SK-N-SH (cell line): ENCODE measurements at regions not wholly inside any gene's neighbourhood (a gene's known extent, or its start where the extent isn't known, plus 50 kb on each side); places are given as distances from the start of the nearest gene placed in this dataset.
A peak's percentile ranks its signal among the peaks of the same experiment; 100 is the strongest.

Experiments used
- CTCF ChIA-PET: fragments of 300-600, 350-600 bp; formaldehyde crosslinking; extraction: SDS; loops from one replicate; lab custom pipeline; 2021; lab: Yijun Ruan, JAX
- POLR2A ChIA-PET: fragments of 350-600 bp; sonication (Branson Sonifier 250); formaldehyde crosslinking; extraction: SDS; loops from one replicate; lab custom pipeline; 2020; ENCODE audit warnings: antibody characterized with exemption, inconsistent platforms; lab: Yijun Ruan, JAX
- DNase-seq: peaks from one replicate; pipeline ENCODE4 v3.0.0; 2012
- H2AFZ ChIP-seq: fragments of 200-600 bp; sonication (generic); 2 replicates; pipeline ENCODE4 v1.8.1; 2016; ENCODE audit warnings: antibody characterized with exemption, mild to moderate bottlenecking, low read depth
- H3F3A ChIP-seq: fragments of 200-600 bp; sonication (generic); replicated peaks from 2 replicates; pipeline ENCODE3; 2016; ENCODE audit warnings: antibody characterized with exemption, mild to moderate bottlenecking; ENCODE audit not compliant: insufficient read depth
- H3K27ac ChIP-seq, 2 experiments: fragments of 200-500 bp in 1 of 2; fragments of 200-600 bp in 1 of 2; sonication (Bioruptor generic) in 1 of 2; sonication (generic), shearing (Covaris generic) in 1 of 2; 2 replicates each; pipeline versions ENCODE4 v1.5.1 to v1.6.1; 2014 to 2016; ENCODE audit warnings: low read depth in 2 of 2, inconsistent platforms in 1 of 2, low read length in 1 of 2, mild to moderate bottlenecking in 1 of 2, mixed read lengths in 1 of 2
- H3K27me3 ChIP-seq: fragments of 200-600 bp; sonication (generic), shearing (Covaris generic); 2 replicates; pipeline ENCODE4 v1.6.1; 2016; ENCODE audit warnings: mixed run types; ENCODE audit not compliant: insufficient read depth
- H3K36me3 ChIP-seq, 2 experiments: fragments of 200-500 bp in 1 of 2; fragments of 200-600 bp in 1 of 2; sonication (Bioruptor generic) in 1 of 2; sonication (generic) in 1 of 2; replicated peaks in 1 of 2; 2 replicates each; pipeline versions ENCODE3 to v1.5.1; 2014 to 2016; ENCODE audit warnings: low read length in 1 of 2, mild to moderate bottlenecking in 1 of 2; ENCODE audit not compliant: insufficient read depth in 2 of 2, control insufficient read depth in 1 of 2
- H3K4me1 ChIP-seq, 2 experiments: fragments of 200-500 bp in 1 of 2; fragments of 200-600 bp in 1 of 2; sonication (Bioruptor generic) in 1 of 2; sonication (generic), shearing (Covaris generic) in 1 of 2; 2 replicates each; pipeline versions ENCODE4 v1.5.1 to v1.6.1; 2014 to 2016; ENCODE audit warnings: low read depth in 1 of 2, low read length in 1 of 2, mixed run types in 1 of 2; ENCODE audit not compliant: insufficient read depth in 2 of 2, control insufficient read depth in 1 of 2
- H3K4me2 ChIP-seq: fragments of 200-600 bp; sonication (generic), shearing (Covaris generic); 2 replicates; pipeline ENCODE4 v1.6.1; 2017; ENCODE audit warnings: mixed run types
- H3K4me3 ChIP-seq, 2 experiments: fragments of 200-500 bp in 1 of 2; fragments of 200-600 bp in 1 of 2; sonication (Bioruptor generic) in 1 of 2; sonication (generic), shearing (Covaris generic) in 1 of 2; 2 replicates each; pipeline versions ENCODE4 v1.5.1 to v1.8.1; 2014 to 2016; ENCODE audit warnings: low read depth in 2 of 2, inconsistent platforms in 1 of 2, low read length in 1 of 2, mild to moderate bottlenecking in 1 of 2, mixed read lengths in 1 of 2, moderate library complexity in 1 of 2
- H3K79me2 ChIP-seq: fragments of 200-600 bp; sonication (generic); 2 replicates; pipeline ENCODE4 v1.8.1; 2017; ENCODE audit warnings: mild to moderate bottlenecking; ENCODE audit not compliant: insufficient read depth
- H3K9ac ChIP-seq: fragments of 200-600 bp; sonication (generic); 2 replicates; pipeline ENCODE4 v1.6.1; 2017; ENCODE audit warnings: mixed run types
- H3K9me2 ChIP-seq: fragments of 200-600 bp; sonication (generic); 2 replicates; pipeline ENCODE4 v1.6.1; 2017; ENCODE audit warnings: mixed run types
- H3K9me3 ChIP-seq: fragments of 200-600 bp; sonication (generic); 2 replicates; pipeline ENCODE4 v1.6.1; 2017; ENCODE audit warnings: mixed run types, mild to moderate bottlenecking, moderate library complexity
- H4K20me1 ChIP-seq: fragments of 200-600 bp; sonication (generic); 2 replicates; pipeline ENCODE4 v1.6.1; 2017; ENCODE audit warnings: mild to moderate bottlenecking, mixed run types; ENCODE audit not compliant: insufficient read depth
- CTCF ChIP-seq: fragments of 200-600 bp; sonication (generic); IDR thresholded peaks from 2 replicates; pipeline ENCODE4 v1.6.1; 2017; ENCODE audit warnings: antibody characterized with exemption, mild to moderate bottlenecking, moderate library complexity
- EZH2phosphoT487 ChIP-seq: fragments of 200-600 bp; sonication (generic); IDR thresholded peaks from 2 replicates; pipeline ENCODE4 v1.6.1; 2017; ENCODE audit warnings: low read depth, mixed run types, mild to moderate bottlenecking, antibody characterized with exemption, moderate library complexity, borderline replicate concordance
- FOXM1 ChIP-seq: IDR thresholded peaks from 2 replicates; pipeline ENCODE4 v1.4.0; 2012; ENCODE audit warnings: low read depth, mild to moderate bottlenecking
- NRF1 ChIP-seq: IDR thresholded peaks from 2 replicates; pipeline ENCODE4 v1.6.1; 2012; ENCODE audit warnings: low read depth, mild to moderate bottlenecking, low read length
- RAD21 ChIP-seq: IDR thresholded peaks from 2 replicates; pipeline ENCODE4 v1.6.1; 2012; ENCODE audit warnings: mild to moderate bottlenecking, low read length
- SMC3 ChIP-seq: IDR thresholded peaks from 2 replicates; pipeline ENCODE4 v1.6.1; 2012; ENCODE audit warnings: low read depth, low read length, improper control_type of control experiment
- YY1 ChIP-seq: IDR thresholded peaks from 2 replicates; pipeline ENCODE4 v1.4.0; 2012; ENCODE audit warnings: low read depth, mild to moderate bottlenecking
- WGBS: methylation state at CpG from one replicate; pipeline ENCODE4 v1.1.6; 2017; ENCODE audit warnings: low lambda C conversion rate; 5-methylcytosine and 5-hydroxymethylcytosine counted together

GRCh38 chr6:40894962-40895799, 143.8 kb downstream of the UNC5CL start:
- Histone ChIP-seq H3K4me3 (no peak overlapping the region), H3K27ac (no peak overlapping the region), H3K9me2 (no peaks in the 10 kb centered on the region), H3K4me2 (no peak overlapping the region), H4K20me1 (no peaks in the 10 kb centered on the region), H3K9me3 (no peaks in the 10 kb centered on the region), H3K9ac (no peak overlapping the region), H2AFZ (peak overlapping the region; percentile 24; the same call in 1 of the 2 replicates), H3F3A (no peaks in the 10 kb centered on the region), H3K36me3 (no peaks in the 10 kb centered on the region), H3K4me1 (peaks cover 0 to 6% of the 10 kb centered on the region in 2 experiments; a peak in 1 of 4 replicates), H3K27me3 (no peaks in the 10 kb centered on the region), H3K79me2 (no peaks in the 10 kb centered on the region)
- DNase-seq, result peak; percentile 36
- 76% methylated on average over 12 of the region's 14 CpGs for WGBS
- TF ChIP-seq SMC3, result peak; percentile 70
- TF ChIP-seq FOXM1, result no peak
- peak; percentile 54 for TF ChIP-seq RAD21
- TF ChIP-seq CTCF, result peak; percentile 68
- POLR2A ChIA-PET, result no interaction called here
- CTCF ChIA-PET, result interaction anchor here (0.7 to 3.6 kb wide), 7 partner anchors 8 to 1533 kb away, joined by 3 to 26 read pairs (median 3); no protein-coding TSS in a partner anchor

- Histone ChIP-seq H3K4me2 (no peak overlapping the region), H3K9me3 (no peaks in the 10 kb centered on the region), H4K20me1 (no peaks in the 10 kb centered on the region), H3K9me2 (no peaks in the 10 kb centered on the region), H3K4me3 (no peak overlapping the region), H3F3A (no peaks in the 10 kb centered on the region), H3K27me3 (no peaks in the 10 kb centered on the region), H2AFZ (no peak overlapping the region), H3K79me2 (no peaks in the 10 kb centered on the region), H3K9ac (no peak overlapping the region), H3K27ac (no peak overlapping the region), H3K36me3 (no peaks in the 10 kb centered on the region), H3K4me1 (peaks cover 0 to 15% of the 10 kb centered on the region in 2 experiments; a peak in 2 of 4 replicates)
- TF ChIP-seq EZH2phosphoT487 (no peak), YY1 (no peak)
- WGBS, result 70% methylated on average over 7 of the region's 7 CpGs
- no peak for DNase-seq
- CTCF ChIA-PET, result interaction anchor here (1.1 kb wide), 1 partner anchor 130 kb away, joined by 4 read pairs; no protein-coding TSS in a partner anchor
- POLR2A ChIA-PET, result no interaction called here
Measured at GRCh38 chr6:40893021-40893420, 146.0 kb downstream of the UNC5CL start.

- Histone ChIP-seq H3K27me3 (no peaks in the 10 kb centered on the region; the same call in 1 of the 2 replicates), H2AFZ (no peak overlapping the region), H3K9me3 (no peaks in the 10 kb centered on the region), H3K9me2 (no peaks in the 10 kb centered on the region), H3K27ac (no peak overlapping the region), H3K4me2 (no peak overlapping the region), H3K9ac (no peak overlapping the region), H3K4me1 (peaks cover 0 to 23% of the 10 kb centered on the region in 2 experiments; a peak in 2 of 4 replicates), H4K20me1 (no peaks in the 10 kb centered on the region), H3K4me3 (no peak overlapping the region), H3K36me3 (no peaks in the 10 kb centered on the region), H3K79me2 (no peaks in the 10 kb centered on the region), H3F3A (no peaks in the 10 kb centered on the region)
- POLR2A ChIA-PET, result no interaction called here
- no peak for DNase-seq
- 68% methylated on average over 8 of the region's 8 CpGs for WGBS
- no peak for TF ChIP-seq NRF1
- CTCF ChIA-PET, result interaction anchor here (1.1 kb wide), 1 partner anchor 456 kb away, joined by 3 read pairs; no protein-coding TSS in a partner anchor
Measured at GRCh38 chr6:40892223-40892622, 146.8 kb downstream of the UNC5CL start.
